Neutrophil (primary cell): ENCODE measurements at regions not wholly inside any gene's neighbourhood (a gene's known extent, or its start where the extent isn't known, plus 50 kb on each side); places are given as distances from the start of the nearest gene placed in this dataset.
A peak's percentile ranks its signal among the peaks of the same experiment; 100 is the strongest.

Source experiments
- H3K27ac ChIP-seq: fragments of 200-600 bp; sonication (generic); 2 replicates; pipeline ENCODE4 v1.5.1; 2016; ENCODE audit warnings: mild to moderate bottlenecking, moderate library complexity
- H3K27me3 ChIP-seq: fragments of 200-600 bp; sonication (generic); 2 replicates; pipeline ENCODE4 v1.6.0; 2016; ENCODE audit warnings: mild to moderate bottlenecking
- H3K36me3 ChIP-seq: fragments of 200-600 bp; sonication (generic); 2 replicates; pipeline ENCODE4 v1.5.1; 2017
- H3K4me1 ChIP-seq, 2 experiments: fragments of 200-600 bp in 1 of 2; sonication (generic) in 1 of 2; 1 replicate in 1 of 2; 2 replicates in 1 of 2; pipeline versions ENCODE4 v1.5.1 to v1.6.1; 2013 to 2016; ENCODE audit warnings: low read depth in 1 of 2, low read length in 1 of 2, mild to moderate bottlenecking in 1 of 2, moderate library complexity in 1 of 2; ENCODE audit not compliant: control insufficient read depth in 1 of 2, insufficient read depth in 1 of 2
- H3K4me3 ChIP-seq, 2 experiments: fragments of 200-600 bp in 1 of 2; sonication (generic) in 1 of 2; 1 replicate in 1 of 2; 2 replicates in 1 of 2; pipeline ENCODE4 v1.5.1; 2013 to 2016; ENCODE audit warnings: low read depth in 1 of 2, low read length in 1 of 2, mild to moderate bottlenecking in 1 of 2, moderate library complexity in 1 of 2
- H3K9me3 ChIP-seq: fragments of 200-600 bp; sonication (generic); 2 replicates; pipeline ENCODE4 v1.5.1; 2016
- CTCF ChIP-seq: fragments of 200-600 bp; sonication (generic); IDR thresholded peaks from 2 replicates; pipeline ENCODE4 v1.5.1; 2016; ENCODE audit warnings: antibody characterized with exemption

GRCh38 chr6:21710216-21710615, 116.7 kb downstream of the SOX4 start:
- Histone ChIP-seq H3K27me3 (no peaks in the 10 kb centered on the region), H3K9me3 (no peaks in the 10 kb centered on the region), H3K27ac (no peak overlapping the region), H3K4me3 (no peak overlapping the region), H3K4me1 (peaks cover 18 to 26% of the 10 kb centered on the region in 2 experiments), H3K36me3 (no peaks in the 10 kb centered on the region)
- TF ChIP-seq CTCF: no peak

GRCh38 chr6:21710908-21711627, 117.5 kb downstream of the SOX4 start:
- no peaks in the 10 kb centered on the region for H3K9me3 ChIP-seq
- H3K27me3 ChIP-seq: no peaks in the 10 kb centered on the region
- TF ChIP-seq CTCF: no peak
- H3K36me3 ChIP-seq: no peaks in the 10 kb centered on the region
- H3K4me3 ChIP-seq: no peak overlapping the region
- H3K4me1 ChIP-seq: peaks cover 18 to 26% of the 10 kb centered on the region in 2 experiments
- H3K27ac ChIP-seq: no peak overlapping the region

- no peaks in the 10 kb centered on the region for H3K27me3 ChIP-seq
- no peak overlapping the region for H3K27ac ChIP-seq
- no peak for TF ChIP-seq CTCF
- peaks cover 23 to 33% of the 10 kb centered on the region in 2 experiments for H3K4me1 ChIP-seq
- H3K9me3 ChIP-seq: no peaks in the 10 kb centered on the region
- H3K4me3 ChIP-seq: no peak overlapping the region
- no peaks in the 10 kb centered on the region for H3K36me3 ChIP-seq
These were observed 118.7 kb downstream of the SOX4 start for GRCh38 chr6:21712213-21712612.

GRCh38 chr6:21713481-21713880, 119.9 kb downstream of the SOX4 start:
- no peaks in the 10 kb centered on the region for H3K9me3 ChIP-seq
- peak overlapping the region; percentile 62 for H3K27ac ChIP-seq
- H3K4me1 ChIP-seq: peaks cover 23 to 33% of the 10 kb centered on the region in 2 experiments
- H3K36me3 ChIP-seq: no peaks in the 10 kb centered on the region
- no peaks in the 10 kb centered on the region for H3K27me3 ChIP-seq
- no peak for TF ChIP-seq CTCF
- H3K4me3 ChIP-seq: no peak overlapping the region

GRCh38 chr6:21715180-21715579, 121.6 kb downstream of the SOX4 start:
- no peak overlapping the region for H3K27ac ChIP-seq
- H3K4me1 ChIP-seq: peaks cover 23 to 33% of the 10 kb centered on the region in 2 experiments
- H3K4me3 ChIP-seq: no peak overlapping the region
- H3K36me3 ChIP-seq: no peaks in the 10 kb centered on the region
- no peak for TF ChIP-seq CTCF
- no peaks in the 10 kb centered on the region for H3K27me3 ChIP-seq
- no peaks in the 10 kb centered on the region for H3K9me3 ChIP-seq
